ENCODE measurements at regions not wholly inside any gene's neighbourhood (a gene's known extent, or its start where the extent isn't known, plus 50 kb on each side); places are given as distances from the start of the nearest gene placed in this dataset.

DNA sequence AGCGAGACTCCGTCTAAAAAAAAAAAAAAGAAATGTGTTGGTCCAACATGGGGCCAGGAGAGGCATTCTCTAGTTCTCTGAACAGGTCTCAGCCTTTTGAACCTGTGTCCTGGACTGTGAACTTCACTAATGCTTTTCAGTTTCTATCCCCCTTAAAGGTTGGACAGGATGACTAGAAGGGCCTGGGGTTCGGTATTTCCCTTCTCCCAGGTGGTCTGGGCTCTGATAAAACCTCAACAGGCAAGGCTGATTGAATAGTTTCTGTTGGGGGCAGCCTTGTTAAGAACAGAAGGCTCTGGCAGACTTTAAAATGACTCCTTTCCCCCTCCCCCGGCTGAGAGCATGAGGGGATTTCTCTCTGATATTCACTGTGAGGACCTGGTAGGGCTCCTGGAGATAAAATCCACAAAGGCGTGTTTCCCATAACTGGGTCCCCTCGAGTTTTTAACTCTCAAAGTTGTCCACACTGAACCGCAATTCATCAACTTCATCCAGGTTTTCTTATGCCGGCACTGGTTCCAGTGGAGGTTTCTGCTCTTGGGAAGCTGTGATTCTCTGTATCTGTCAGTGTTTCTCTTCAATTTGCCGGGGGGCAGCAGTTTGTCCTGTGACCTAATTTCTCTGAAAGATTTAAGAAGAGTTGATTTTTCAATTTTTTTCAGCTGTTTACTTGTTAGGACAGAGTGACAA is 91.3 kb downstream of the METRNL start:
- TF ChIP-seq, protein P1, sequence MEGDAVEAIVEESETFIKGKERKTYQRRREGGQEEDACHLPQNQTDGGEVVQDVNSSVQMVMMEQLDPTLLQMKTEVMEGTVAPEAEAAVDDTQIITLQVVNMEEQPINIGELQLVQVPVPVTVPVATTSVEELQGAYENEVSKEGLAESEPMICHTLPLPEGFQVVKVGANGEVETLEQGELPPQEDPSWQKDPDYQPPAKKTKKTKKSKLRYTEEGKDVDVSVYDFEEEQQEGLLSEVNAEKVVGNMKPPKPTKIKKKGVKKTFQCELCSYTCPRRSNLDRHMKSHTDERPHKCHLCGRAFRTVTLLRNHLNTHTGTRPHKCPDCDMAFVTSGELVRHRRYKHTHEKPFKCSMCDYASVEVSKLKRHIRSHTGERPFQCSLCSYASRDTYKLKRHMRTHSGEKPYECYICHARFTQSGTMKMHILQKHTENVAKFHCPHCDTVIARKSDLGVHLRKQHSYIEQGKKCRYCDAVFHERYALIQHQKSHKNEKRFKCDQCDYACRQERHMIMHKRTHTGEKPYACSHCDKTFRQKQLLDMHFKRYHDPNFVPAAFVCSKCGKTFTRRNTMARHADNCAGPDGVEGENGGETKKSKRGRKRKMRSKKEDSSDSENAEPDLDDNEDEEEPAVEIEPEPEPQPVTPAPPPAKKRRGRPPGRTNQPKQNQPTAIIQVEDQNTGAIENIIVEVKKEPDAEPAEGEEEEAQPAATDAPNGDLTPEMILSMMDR (conservative IDR thresholded peaks at IDR 0.05): no peak
- TF ChIP-seq ZFX (IDR thresholded peaks at IDR 0.05): no peak
